ENCODE measurements at regions not wholly inside any gene's neighbourhood (a gene's known extent, or its start where the extent isn't known, plus 50 kb on each side); places are given as distances from the start of the nearest gene placed in this dataset.

DNA sequence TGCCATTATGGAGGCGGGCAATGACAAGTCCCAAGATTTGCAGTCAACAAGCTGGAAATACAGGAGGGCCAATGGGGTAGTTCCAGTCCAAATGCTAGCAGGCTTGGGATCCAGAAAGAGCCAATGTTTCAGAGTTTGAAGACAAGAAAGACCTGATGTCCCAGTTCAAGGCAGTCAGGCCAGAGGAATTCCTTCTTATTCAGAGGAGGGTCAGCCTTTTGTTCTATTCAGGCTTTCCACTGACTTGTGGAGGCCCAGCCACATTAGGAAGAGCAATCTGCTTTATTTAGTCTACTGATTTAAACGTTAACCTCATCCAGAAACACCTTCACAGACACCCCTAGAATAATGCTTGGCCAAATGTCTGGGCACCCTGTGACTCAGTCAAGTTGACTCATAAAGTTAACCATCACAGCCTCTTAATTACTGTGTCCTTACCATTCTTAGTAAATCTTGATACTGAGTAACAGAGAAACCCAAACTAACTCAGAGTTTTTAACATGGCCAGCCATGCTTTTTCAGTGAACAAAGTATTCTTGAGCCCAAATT, 50.9 kb upstream of the NPHP3 start:
- Histone ChIP-seq H3K9me3 (peaks cover 0 to 3% (median 0%) of the 10 kb centered on the region in 3 donors), H3K27ac (no peak overlapping the region), H3K4me3 (no peak overlapping the region), H3K27me3 (no peaks in the 10 kb centered on the region), H3K4me1 (no peaks in the 10 kb centered on the region), H3K36me3 (no peaks in the 10 kb centered on the region)
- 71% methylated on average over 2 of the region's 2 CpGs; no CpG with 5 or more reads in 1 of the 2 donors for WGBS, 2 donors (ENCODE audit: low coverage in 1 of 2)
- no peak for ATAC-seq
- no peak for TF ChIP-seq POLR2AphosphoS5 (IDR thresholded peaks at IDR 0.05)
- TF ChIP-seq POLR2A (IDR thresholded peaks at IDR 0.05), result no peak
- TF ChIP-seq EP300 (IDR thresholded peaks at IDR 0.05), result no peak
- TF ChIP-seq, protein P1, sequence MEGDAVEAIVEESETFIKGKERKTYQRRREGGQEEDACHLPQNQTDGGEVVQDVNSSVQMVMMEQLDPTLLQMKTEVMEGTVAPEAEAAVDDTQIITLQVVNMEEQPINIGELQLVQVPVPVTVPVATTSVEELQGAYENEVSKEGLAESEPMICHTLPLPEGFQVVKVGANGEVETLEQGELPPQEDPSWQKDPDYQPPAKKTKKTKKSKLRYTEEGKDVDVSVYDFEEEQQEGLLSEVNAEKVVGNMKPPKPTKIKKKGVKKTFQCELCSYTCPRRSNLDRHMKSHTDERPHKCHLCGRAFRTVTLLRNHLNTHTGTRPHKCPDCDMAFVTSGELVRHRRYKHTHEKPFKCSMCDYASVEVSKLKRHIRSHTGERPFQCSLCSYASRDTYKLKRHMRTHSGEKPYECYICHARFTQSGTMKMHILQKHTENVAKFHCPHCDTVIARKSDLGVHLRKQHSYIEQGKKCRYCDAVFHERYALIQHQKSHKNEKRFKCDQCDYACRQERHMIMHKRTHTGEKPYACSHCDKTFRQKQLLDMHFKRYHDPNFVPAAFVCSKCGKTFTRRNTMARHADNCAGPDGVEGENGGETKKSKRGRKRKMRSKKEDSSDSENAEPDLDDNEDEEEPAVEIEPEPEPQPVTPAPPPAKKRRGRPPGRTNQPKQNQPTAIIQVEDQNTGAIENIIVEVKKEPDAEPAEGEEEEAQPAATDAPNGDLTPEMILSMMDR (IDR thresholded peaks at IDR 0.05), result no peak

DNA sequence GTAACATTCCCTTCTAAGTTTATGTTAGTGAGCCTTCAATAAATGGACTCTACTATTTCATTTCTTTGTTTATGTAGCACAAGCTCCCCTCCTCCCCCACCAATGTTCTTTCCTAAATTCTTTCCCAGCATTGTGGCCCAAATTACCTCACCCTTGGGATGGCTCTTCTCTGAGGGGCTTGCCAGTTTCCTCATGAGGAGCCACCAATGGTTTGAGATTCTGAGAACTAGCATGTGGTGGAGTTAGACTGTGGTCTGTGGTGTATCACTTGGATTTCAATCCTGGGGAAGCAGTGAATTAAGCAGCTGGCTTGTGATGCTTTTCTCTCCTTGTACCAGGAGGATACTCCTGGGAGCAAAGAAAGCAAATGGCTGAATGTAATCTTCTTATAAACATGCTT, 50.0 kb upstream of the NPHP3 start:
- Histone ChIP-seq H3K4me3 (no peak overlapping the region), H3K36me3 (no peaks in the 10 kb centered on the region), H3K27ac (no peak overlapping the region), H3K9me3 (peaks cover 0 to 3% (median 0%) of the 10 kb centered on the region in 3 donors), H3K4me1 (no peaks in the 10 kb centered on the region), H3K27me3 (no peaks in the 10 kb centered on the region)
- no peak for TF ChIP-seq POLR2A (IDR thresholded peaks at IDR 0.05)
- TF ChIP-seq POLR2AphosphoS5 (IDR thresholded peaks at IDR 0.05), result no peak
- no peak for TF ChIP-seq EP300 (IDR thresholded peaks at IDR 0.05)
- TF ChIP-seq, protein P1 (IDR thresholded peaks at IDR 0.05), result no peak
- ATAC-seq, result no peak
